ENCODE measurements at regions not wholly inside any gene's neighbourhood (a gene's known extent, or its start where the extent isn't known, plus 50 kb on each side); places are given as distances from the start of the nearest gene placed in this dataset.

DNA sequence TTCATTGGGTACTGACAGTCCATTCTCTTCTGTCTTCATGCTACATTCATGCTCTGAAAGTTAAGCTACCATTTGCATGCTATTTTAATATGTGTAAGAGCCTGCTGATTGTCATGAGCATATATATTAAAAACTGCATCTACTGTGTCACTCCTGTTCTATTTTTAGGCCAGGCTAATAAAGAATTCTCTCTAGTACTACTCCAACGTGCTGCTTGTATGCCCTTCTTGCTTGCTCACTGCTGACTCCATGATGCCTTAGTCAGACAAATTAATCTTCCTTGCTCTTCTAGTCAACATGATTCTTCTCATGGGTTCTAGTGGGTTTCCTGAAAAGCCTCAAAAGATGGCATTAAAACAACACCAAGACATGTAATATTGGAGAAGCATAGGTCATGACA, 1600.1 kb downstream of the DPP10 start:
- TF ChIP-seq, protein P1, sequence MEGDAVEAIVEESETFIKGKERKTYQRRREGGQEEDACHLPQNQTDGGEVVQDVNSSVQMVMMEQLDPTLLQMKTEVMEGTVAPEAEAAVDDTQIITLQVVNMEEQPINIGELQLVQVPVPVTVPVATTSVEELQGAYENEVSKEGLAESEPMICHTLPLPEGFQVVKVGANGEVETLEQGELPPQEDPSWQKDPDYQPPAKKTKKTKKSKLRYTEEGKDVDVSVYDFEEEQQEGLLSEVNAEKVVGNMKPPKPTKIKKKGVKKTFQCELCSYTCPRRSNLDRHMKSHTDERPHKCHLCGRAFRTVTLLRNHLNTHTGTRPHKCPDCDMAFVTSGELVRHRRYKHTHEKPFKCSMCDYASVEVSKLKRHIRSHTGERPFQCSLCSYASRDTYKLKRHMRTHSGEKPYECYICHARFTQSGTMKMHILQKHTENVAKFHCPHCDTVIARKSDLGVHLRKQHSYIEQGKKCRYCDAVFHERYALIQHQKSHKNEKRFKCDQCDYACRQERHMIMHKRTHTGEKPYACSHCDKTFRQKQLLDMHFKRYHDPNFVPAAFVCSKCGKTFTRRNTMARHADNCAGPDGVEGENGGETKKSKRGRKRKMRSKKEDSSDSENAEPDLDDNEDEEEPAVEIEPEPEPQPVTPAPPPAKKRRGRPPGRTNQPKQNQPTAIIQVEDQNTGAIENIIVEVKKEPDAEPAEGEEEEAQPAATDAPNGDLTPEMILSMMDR (IDR thresholded peaks at IDR 0.05; ENCODE audit: low read depth, low read length), result no peak
- Histone ChIP-seq H3K4me1 (no peaks in the 10 kb centered on the region), H3K4me3 (ENCODE audit: low read depth, low read length) (no peak overlapping the region), H3K9me3 (no peaks in the 10 kb centered on the region), H3K36me3 (no peaks in the 10 kb centered on the region), H3K27me3 (no peaks in the 10 kb centered on the region)
- no peak for DNase-seq

DNA sequence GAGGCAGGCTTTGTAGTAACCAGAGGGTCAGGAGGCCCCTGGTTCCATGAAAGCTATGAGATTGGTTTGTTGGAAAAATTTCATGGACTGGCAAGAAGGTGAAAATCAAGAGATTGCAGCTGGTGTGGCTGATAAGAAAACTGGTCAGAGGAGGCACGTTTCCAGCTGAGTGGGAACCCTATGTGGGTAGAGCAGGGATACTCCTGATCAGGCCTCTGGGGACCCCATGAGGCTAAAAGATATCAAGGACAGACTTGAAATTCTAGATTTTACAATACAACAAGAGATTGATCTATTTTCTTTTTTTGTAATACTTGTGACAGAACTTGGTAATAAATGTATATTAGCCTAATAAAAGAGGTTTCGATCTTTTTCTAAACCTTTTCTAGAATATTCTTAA, 1615.1 kb downstream of the DPP10 start:
- Histone ChIP-seq H3K27me3 (no peaks in the 10 kb centered on the region), H3K4me1 (no peaks in the 10 kb centered on the region), H3K4me3 (ENCODE audit: low read depth, low read length) (no peak overlapping the region), H3K9me3 (no peaks in the 10 kb centered on the region), H3K36me3 (no peaks in the 10 kb centered on the region)
- no peak for DNase-seq
- TF ChIP-seq, protein P1 (IDR thresholded peaks at IDR 0.05; ENCODE audit: low read depth, low read length), result no peak

DNA sequence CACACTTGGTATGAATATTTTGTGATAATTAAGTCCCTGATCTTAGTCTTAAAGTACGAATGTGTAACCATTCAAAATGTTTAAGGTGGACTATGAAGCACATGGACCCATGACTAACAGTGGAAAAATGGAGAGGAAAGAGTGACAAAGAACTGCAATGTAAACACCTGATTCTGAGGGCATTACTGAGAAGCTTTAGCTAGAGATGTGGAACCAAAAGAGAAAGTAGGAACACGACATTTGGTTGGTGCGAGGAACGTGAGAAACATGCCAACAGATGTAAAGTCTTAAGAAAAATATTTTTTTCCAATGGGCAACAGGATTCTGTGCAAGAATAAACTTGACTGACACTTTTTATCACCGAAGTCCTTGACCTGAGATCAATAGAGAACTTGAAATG, 1618.6 kb downstream of the DPP10 start:
- H3K4me1 ChIP-seq, result no peaks in the 10 kb centered on the region
- no peaks in the 10 kb centered on the region for H3K9me3 ChIP-seq
- TF ChIP-seq, protein P1 (IDR thresholded peaks at IDR 0.05; ENCODE audit: low read depth, low read length), result no peak
- no peaks in the 10 kb centered on the region for H3K36me3 ChIP-seq
- no peaks in the 10 kb centered on the region for H3K27me3 ChIP-seq
- H3K4me3 ChIP-seq (ENCODE audit: low read depth, low read length), result no peak overlapping the region
- no peak for DNase-seq

DNA sequence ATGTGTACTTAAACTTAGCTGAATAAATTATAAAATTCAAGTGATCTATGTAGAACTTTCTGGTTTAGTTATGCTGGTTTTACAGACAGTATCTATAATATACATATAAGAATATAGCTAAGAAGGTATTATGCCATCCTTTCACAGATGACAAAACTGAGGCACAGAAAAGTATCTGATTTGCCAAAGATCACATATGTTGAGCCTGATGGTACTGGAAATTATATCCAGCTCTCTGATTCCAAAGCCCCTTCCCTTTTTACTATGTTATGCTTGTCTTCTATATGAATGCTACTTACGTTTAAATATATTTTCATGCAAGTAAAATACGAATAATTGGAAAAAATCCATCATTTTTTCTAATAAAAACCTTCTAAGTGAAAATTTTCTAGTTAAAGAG, 1631.3 kb downstream of the DPP10 start:
- no peaks in the 10 kb centered on the region for H3K27me3 ChIP-seq
- H3K9me3 ChIP-seq, result no peaks in the 10 kb centered on the region
- TF ChIP-seq, protein P1 (IDR thresholded peaks at IDR 0.05; ENCODE audit: low read depth, low read length), result no peak
- no peak for DNase-seq
- no peaks in the 10 kb centered on the region for H3K4me1 ChIP-seq
- no peaks in the 10 kb centered on the region for H3K36me3 ChIP-seq
- no peak overlapping the region for H3K4me3 ChIP-seq (ENCODE audit: low read depth, low read length)

DNA sequence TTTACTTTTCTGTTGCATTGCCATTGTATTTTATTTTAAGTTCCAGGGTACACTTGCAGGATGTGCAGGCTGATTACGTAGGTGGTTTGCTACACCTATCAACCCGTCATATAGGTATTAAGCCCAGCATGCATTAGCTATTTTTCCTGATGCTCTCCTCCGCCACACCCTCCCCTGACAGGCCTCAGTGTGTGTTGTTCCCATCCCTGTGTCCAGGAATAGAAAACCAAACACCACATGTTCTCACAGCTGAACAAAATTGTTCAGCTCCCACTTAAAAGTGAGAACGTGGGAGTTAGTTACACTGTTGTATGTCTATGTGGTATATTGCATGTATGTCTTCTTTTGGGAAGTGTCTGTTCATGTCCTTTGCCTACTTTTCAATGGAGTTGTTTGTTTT, 1631.7 kb downstream of the DPP10 start:
- Histone ChIP-seq H3K9me3 (no peaks in the 10 kb centered on the region), H3K4me1 (no peaks in the 10 kb centered on the region), H3K36me3 (no peaks in the 10 kb centered on the region), H3K27me3 (no peaks in the 10 kb centered on the region), H3K4me3 (ENCODE audit: low read depth, low read length) (no peak overlapping the region)
- DNase-seq, result no peak
- TF ChIP-seq, protein P1 (IDR thresholded peaks at IDR 0.05; ENCODE audit: low read depth, low read length), result no peak

DNA sequence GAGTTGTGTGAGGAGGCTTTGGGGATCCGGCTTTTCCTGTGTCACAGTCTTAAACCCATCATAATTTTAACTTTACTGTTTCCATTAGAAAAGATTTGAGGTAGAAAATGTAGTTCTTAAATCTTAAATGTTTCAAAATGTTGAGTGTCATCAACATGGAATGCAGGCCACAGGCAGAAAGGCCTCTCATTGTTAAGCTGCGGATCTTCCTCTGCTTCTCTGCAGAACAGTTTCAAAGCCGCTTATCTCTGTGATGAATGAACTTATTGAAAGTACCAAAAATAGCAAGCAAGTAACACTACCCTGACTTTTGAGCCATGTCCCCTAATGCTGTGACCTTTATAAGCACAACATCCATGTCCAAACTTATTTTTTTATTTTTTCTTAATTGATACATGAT, 1645.8 kb downstream of the DPP10 start:
- TF ChIP-seq, protein P1 (IDR thresholded peaks at IDR 0.05; ENCODE audit: low read depth, low read length), result no peak
- Histone ChIP-seq H3K9me3 (no peaks in the 10 kb centered on the region), H3K4me1 (no peaks in the 10 kb centered on the region), H3K27me3 (no peaks in the 10 kb centered on the region), H3K36me3 (no peaks in the 10 kb centered on the region), H3K4me3 (ENCODE audit: low read depth, low read length) (no peak overlapping the region)
- DNase-seq, result no peak
